Spleen (tissue), 11 donors: ENCODE measurements at regions not wholly inside any gene's neighbourhood (a gene's known extent, or its start where the extent isn't known, plus 50 kb on each side); places are given as distances from the start of the nearest gene placed in this dataset.

ENCODE experiments used
- DNase-seq: peaks from one replicate; pipeline ENCODE4 v3.0.0-alpha.2; 2020
- H3K27ac ChIP-seq, 8 donors: fragments of 200-600 bp; sonication (generic) in 7 of 8; 1 replicate in 4 of 8; 2 replicates in 4 of 8; pipeline versions ENCODE4 v1.5.0 to v1.8.0; 2016 to 2021; ENCODE audit warnings: inconsistent platforms in 4 of 8, mild to moderate bottlenecking in 4 of 8, moderate library complexity in 1 of 8
- H3K27me3 ChIP-seq, 7 donors: fragments of 200-600 bp; sonication (generic) in 6 of 7; replicated peaks in 1 of 7; 1 replicate in 4 of 7; 2 replicates in 3 of 7; pipeline versions ENCODE4 v1.5.0 to v1.8.0; 2016 to 2021; ENCODE audit warnings: inconsistent platforms in 3 of 7, mild to moderate bottlenecking in 1 of 7
- H3K36me3 ChIP-seq, 6 donors: fragments of 200-600 bp; sonication (generic) in 5 of 6; 1 replicate in 4 of 6; 2 replicates in 2 of 6; pipeline versions ENCODE4 v1.5.0 to v1.8.0; 2016 to 2021; ENCODE audit warnings: inconsistent platforms in 2 of 6
- H3K4me1 ChIP-seq, 6 donors: fragments of 200-600 bp; sonication (generic) in 5 of 6; 1 replicate in 3 of 6; 2 replicates in 3 of 6; pipeline versions ENCODE4 v1.5.0 to v1.8.0; 2016 to 2021; ENCODE audit warnings: inconsistent platforms in 3 of 6
- H3K4me3 ChIP-seq, 8 donors: fragments of 200-600 bp; sonication (generic) in 7 of 8; 1 replicate in 4 of 8; 2 replicates in 4 of 8; pipeline versions ENCODE4 v1.5.0 to v1.8.0; 2016 to 2021; ENCODE audit warnings: inconsistent platforms in 4 of 8, mild to moderate bottlenecking in 4 of 8, moderate library complexity in 2 of 8
- H3K9me3 ChIP-seq, 8 donors: fragments of 200-600 bp; sonication (generic) in 7 of 8; 1 replicate in 4 of 8; 2 replicates in 4 of 8; pipeline versions ENCODE4 v1.5.0 to v1.8.0; 2016 to 2021; ENCODE audit warnings: inconsistent platforms in 4 of 8
- POLR2A ChIP-seq, 3 donors: fragments of 450-650 bp; IDR thresholded peaks; one replicate each; pipeline ENCODE4 v1.5.1; 2017; ENCODE audit warnings: antibody characterized with exemption in 3 of 3, mild to moderate bottlenecking in 1 of 3
- POLR2AphosphoS5 ChIP-seq, 3 donors: sonication (generic); formaldehyde crosslinking; IDR thresholded peaks; one replicate each; pipeline ENCODE4 v1.5.1; 2017; ENCODE audit warnings: antibody characterized with exemption in 3 of 3
- WGBS, 5 donors: extraction: QIAGEN DNeasy Blood & Tissue Kit in 3 of 5; methylation state at CpG; one replicate each; pipeline versions ENCODE4 v1.1.5 to v1.1.7; 2013 to 2018; 5-methylcytosine and 5-hydroxymethylcytosine counted together
- intact Hi-C: fragments of 100-400 bp; cut with DNase I; formaldehyde crosslinking; loops from one replicate; pipeline ENCODE4 v1.15.0; 2023; ENCODE audit warnings: low total_unique reads
- TF ChIP-seq, protein P1 (sequence below), 11 experiments: fragments of 200-600 bp in 7 of 11; fragments of 450-650 bp in 4 of 11; sonication (generic) in 4 of 11; IDR thresholded peaks in 8 of 11; conservative IDR thresholded peaks in 3 of 11; 1 replicate in 7 of 11; 2 replicates in 4 of 11; pipeline versions ENCODE4 v1.4.0 to v1.8.0; 2016 to 2021; ENCODE audit warnings: antibody characterized with exemption in 11 of 11, inconsistent platforms in 4 of 11, mild to moderate bottlenecking in 1 of 11
- donor health status: healthy with polysubstance abuse.
- donor health status: DM: no; HTN: no; CAD: no; lungs with moderate emphysema.
- donor health status: DM: no; HTN: no; CAD: no.
- donor health status: Bipolar disorder and iron deficiency.
- donor health status: healthy.
- donor health status: DM: no; HTN: no; CAD: no.
- donor health status: DM: yes; HTN: yes; CAD: no.

DNA sequence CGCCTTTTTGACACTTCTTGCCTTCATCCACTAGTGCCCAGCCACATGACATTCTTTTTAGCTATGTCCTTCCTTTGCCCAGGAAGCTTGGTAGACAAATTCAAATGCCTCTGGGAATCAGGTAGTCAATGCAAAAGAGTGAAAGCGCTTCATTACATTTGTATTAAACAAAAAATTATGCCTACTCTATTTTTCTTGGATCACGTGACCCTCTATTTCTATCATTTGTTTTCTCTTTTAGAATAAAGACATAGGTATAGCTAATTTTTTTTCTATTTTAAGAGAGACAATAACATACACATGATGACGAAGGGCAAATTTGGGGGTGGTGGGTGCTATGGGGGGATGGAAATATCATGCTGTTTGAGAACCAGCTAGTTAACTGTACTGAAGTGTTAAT lies 384.8 kb downstream of the C3orf38 start:
- no peak for TF ChIP-seq POLR2AphosphoS5 (IDR thresholded peaks at IDR 0.05)
- no peak for TF ChIP-seq POLR2A (IDR thresholded peaks at IDR 0.05)
- TF ChIP-seq, protein P1, sequence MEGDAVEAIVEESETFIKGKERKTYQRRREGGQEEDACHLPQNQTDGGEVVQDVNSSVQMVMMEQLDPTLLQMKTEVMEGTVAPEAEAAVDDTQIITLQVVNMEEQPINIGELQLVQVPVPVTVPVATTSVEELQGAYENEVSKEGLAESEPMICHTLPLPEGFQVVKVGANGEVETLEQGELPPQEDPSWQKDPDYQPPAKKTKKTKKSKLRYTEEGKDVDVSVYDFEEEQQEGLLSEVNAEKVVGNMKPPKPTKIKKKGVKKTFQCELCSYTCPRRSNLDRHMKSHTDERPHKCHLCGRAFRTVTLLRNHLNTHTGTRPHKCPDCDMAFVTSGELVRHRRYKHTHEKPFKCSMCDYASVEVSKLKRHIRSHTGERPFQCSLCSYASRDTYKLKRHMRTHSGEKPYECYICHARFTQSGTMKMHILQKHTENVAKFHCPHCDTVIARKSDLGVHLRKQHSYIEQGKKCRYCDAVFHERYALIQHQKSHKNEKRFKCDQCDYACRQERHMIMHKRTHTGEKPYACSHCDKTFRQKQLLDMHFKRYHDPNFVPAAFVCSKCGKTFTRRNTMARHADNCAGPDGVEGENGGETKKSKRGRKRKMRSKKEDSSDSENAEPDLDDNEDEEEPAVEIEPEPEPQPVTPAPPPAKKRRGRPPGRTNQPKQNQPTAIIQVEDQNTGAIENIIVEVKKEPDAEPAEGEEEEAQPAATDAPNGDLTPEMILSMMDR (IDR thresholded peaks at IDR 0.05 in 8 of 11, conservative IDR thresholded peaks at IDR 0.05 in 3 of 11), result no peak
- Histone ChIP-seq H3K27ac (no peak overlapping the region), H3K4me1 (no peaks in the 10 kb centered on the region), H3K36me3 (no peaks in the 10 kb centered on the region), H3K4me3 (no peak overlapping the region), H3K27me3 (no peaks in the 10 kb centered on the region), H3K9me3 (no peaks in the 10 kb centered on the region)
- WGBS, 5 donors, result 65 to 71% (median 66%) methylated on average over 4 of the region's 4 CpGs
- intact Hi-C loops, result no loop called here
- no peak for DNase-seq

DNA sequence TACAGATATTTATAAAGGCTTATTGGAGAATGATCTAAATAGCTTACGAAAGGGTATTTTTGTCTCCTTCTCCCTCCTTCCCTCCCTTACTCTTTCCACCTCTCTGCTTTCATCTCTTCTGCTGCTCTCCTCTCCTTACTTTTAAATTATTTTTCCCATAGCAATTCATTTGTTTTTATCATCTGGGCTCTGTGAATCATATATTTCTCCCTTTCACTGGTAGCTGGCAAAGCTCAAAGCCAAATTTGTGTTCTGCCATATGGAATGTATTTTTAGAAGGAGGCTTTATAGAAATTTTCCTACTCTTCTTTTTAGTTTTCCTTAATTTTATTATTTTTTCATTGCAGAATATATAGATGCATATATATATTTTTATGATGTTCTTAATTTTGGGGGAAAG lies 385.8 kb downstream of the C3orf38 start:
- 87 to 97% (median 92%) methylated on average over 1 of the region's 1 CpG for WGBS, 5 donors
- no peaks in the 10 kb centered on the region for H3K36me3 ChIP-seq
- no peak overlapping the region for H3K4me3 ChIP-seq
- intact Hi-C loops, result no loop called here
- no peak for DNase-seq
- H3K9me3 ChIP-seq, result no peaks in the 10 kb centered on the region
- H3K4me1 ChIP-seq, result no peaks in the 10 kb centered on the region
- H3K27me3 ChIP-seq, result no peaks in the 10 kb centered on the region
- TF ChIP-seq POLR2AphosphoS5 (IDR thresholded peaks at IDR 0.05) (no peak), POLR2A (IDR thresholded peaks at IDR 0.05) (no peak)
- TF ChIP-seq, protein P1 (IDR thresholded peaks at IDR 0.05 in 8 of 11, conservative IDR thresholded peaks at IDR 0.05 in 3 of 11), result no peak
- H3K27ac ChIP-seq, result no peak overlapping the region

DNA sequence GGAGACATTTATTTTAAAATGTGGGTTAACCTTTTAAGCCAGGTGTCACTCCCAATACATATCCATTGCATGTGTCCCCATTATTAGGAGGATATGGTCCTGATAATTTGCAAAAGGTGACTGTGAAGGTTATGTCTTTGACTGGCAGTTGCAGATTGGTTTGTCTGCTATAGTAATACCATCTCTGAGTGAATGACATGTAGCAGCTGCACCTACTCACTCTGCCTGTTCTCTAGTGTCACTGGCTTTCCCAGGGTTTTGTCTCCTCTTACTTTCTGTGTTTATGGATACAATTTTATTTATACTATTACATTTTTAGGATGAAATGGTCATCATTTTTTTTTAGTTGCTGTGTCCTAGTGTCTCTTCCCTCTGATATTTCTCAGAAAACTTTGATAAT lies 393.2 kb downstream of the C3orf38 start:
- Histone ChIP-seq H3K27ac (no peak overlapping the region), H3K9me3 (peaks cover 0 to 26% (median 10%) of the 10 kb centered on the region in 8 donors), H3K27me3 (no peaks in the 10 kb centered on the region), H3K36me3 (no peaks in the 10 kb centered on the region), H3K4me3 (no peak overlapping the region), H3K4me1 (no peaks in the 10 kb centered on the region)
- intact Hi-C loops, result no loop called here
- no peak for DNase-seq
- no peak for TF ChIP-seq POLR2AphosphoS5 (IDR thresholded peaks at IDR 0.05)
- TF ChIP-seq, protein P1 (IDR thresholded peaks at IDR 0.05 in 8 of 11, conservative IDR thresholded peaks at IDR 0.05 in 3 of 11), result no peak
- TF ChIP-seq POLR2A (IDR thresholded peaks at IDR 0.05), result no peak

DNA sequence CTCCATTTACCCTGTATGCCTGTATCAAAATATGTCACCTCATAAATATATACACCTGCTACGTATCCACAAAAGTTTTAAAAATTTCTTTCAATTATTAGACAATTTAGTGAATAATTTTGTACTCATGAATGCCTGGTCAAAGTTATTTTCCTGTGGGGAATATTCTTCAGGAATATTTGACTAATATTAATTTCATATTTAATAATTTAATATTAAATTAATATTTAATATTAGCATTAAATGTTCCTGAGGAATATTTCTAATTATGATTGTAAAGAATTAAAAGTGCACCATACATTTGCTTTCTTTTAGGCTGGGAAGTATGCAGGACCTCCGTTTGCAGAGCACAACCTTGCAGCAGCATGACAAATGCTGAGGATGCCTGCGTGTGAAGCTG lies 422.7 kb downstream of the C3orf38 start:
- DNase-seq, result no peak
- no peak overlapping the region for H3K27ac ChIP-seq
- WGBS, 5 donors, result 77 to 91% (median 84%) methylated on average over 3 of the region's 3 CpGs
- no peaks in the 10 kb centered on the region for H3K36me3 ChIP-seq
- intact Hi-C loops, result no loop called here
- H3K9me3 ChIP-seq, result peaks cover 0 to 31% (median 12%) of the 10 kb centered on the region in 8 donors
- H3K4me3 ChIP-seq, result no peak overlapping the region
- H3K4me1 ChIP-seq, result no peaks in the 10 kb centered on the region
- no peaks in the 10 kb centered on the region for H3K27me3 ChIP-seq
- TF ChIP-seq POLR2A (IDR thresholded peaks at IDR 0.05), result no peak
- TF ChIP-seq POLR2AphosphoS5 (IDR thresholded peaks at IDR 0.05), result no peak
- TF ChIP-seq, protein P1 (IDR thresholded peaks at IDR 0.05 in 8 of 11, conservative IDR thresholded peaks at IDR 0.05 in 3 of 11), result no peak
